ENCODE measurements at regions not wholly inside any gene's neighbourhood (a gene's known extent, or its start where the extent isn't known, plus 50 kb on each side); places are given as distances from the start of the nearest gene placed in this dataset.

DNA sequence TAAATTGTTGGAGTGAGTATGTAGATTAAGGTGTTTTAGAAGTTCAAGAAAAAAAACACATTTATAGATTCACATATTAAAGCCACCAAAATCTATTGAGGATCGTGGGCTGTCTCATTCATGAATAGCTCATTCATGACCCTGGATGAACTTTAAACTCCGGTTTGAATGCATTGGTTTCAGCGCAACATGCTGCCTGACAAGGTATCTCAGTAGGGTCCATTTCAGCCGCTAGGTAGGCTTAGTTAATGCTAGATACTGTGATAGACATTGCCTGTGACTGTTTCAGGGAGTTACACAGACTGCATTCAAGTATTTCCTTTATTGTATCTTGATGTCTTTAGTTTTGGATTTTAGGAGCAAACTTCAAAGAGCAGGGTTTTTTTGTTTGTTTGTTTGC is 140.5 kb upstream of the POGK start:
- Histone ChIP-seq H3K79me2 (ENCODE audit: control insufficient read depth in 1 of 2, insufficient read depth in 2 of 2, low read length in 2 of 2) (no peaks in the 10 kb centered on the region), H2BK5ac (ENCODE audit: low read depth, low read length) (no peak overlapping the region), H3K27ac (ENCODE audit: low read depth, low read length) (no peak overlapping the region), H3K23ac (ENCODE audit: insufficient read length) (no peak overlapping the region), H3K4me3 (ENCODE audit: extremely low read depth in 1 of 4, insufficient read depth in 2 of 4, low read depth in 3 of 4, low read length in 4 of 4) (no peak overlapping the region), H4K8ac (ENCODE audit: extremely low read depth, insufficient read depth, low read length) (no peak overlapping the region), H3K9me3 (ENCODE audit: insufficient read depth in 2 of 2, low read depth in 1 of 2, low read length in 1 of 2) (no peaks in the 10 kb centered on the region), H2BK20ac (ENCODE audit: low read length) (no peak overlapping the region), H2AK5ac (ENCODE audit: low read depth, low read length) (no peak overlapping the region), H3K14ac (ENCODE audit: insufficient read length) (no peak overlapping the region), H3K4me2 (ENCODE audit: insufficient read depth in 1 of 2, low read depth in 2 of 2, low read length in 2 of 2) (no peak overlapping the region), H3K36me3 (ENCODE audit: control insufficient read depth in 2 of 4, insufficient read depth in 4 of 4, low read length in 3 of 4) (no peaks in the 10 kb centered on the region), H4K20me1 (replicated peaks in 1 of 2; ENCODE audit: control insufficient read depth in 1 of 2, insufficient read depth in 2 of 2, low read length in 2 of 2) (no peaks in the 10 kb centered on the region), H3K4ac (replicated peaks; ENCODE audit: insufficient read length, low read depth, low read length) (no peak overlapping the region), H3K9ac (replicated peaks in 1 of 4; ENCODE audit: extremely low read depth in 1 of 4, low read depth in 3 of 4, low read length in 3 of 4) (no peak overlapping the region; a peak in 1 of 7 replicates), H3K4me1 (replicated peaks in 1 of 4; ENCODE audit: control insufficient read depth in 3 of 4, insufficient read depth in 4 of 4, low read length in 3 of 4) (no peaks in the 10 kb centered on the region), H2AFZ (ENCODE audit: low read length) (no peak overlapping the region), H4K5ac (ENCODE audit: insufficient read length, low read depth, low read length) (no peak overlapping the region), H2BK12ac (ENCODE audit: low read depth, low read length) (no peak overlapping the region), H4K91ac (replicated peaks; ENCODE audit: insufficient read length, low read length) (no peak overlapping the region), H3K27me3 (replicated peaks in 1 of 4; ENCODE audit: control insufficient read depth in 3 of 4, extremely low read depth in 1 of 4, insufficient read depth in 3 of 4, low read length in 3 of 4) (no peaks in the 10 kb centered on the region), H3K23me2 (ENCODE audit: low read depth, low read length) (no peaks in the 10 kb centered on the region), H2BK15ac (ENCODE audit: low read length) (no peak overlapping the region), H3K18ac (ENCODE audit: extremely low read depth, low read length) (no peak overlapping the region), H2BK120ac (replicated peaks; ENCODE audit: low read depth, low read length) (no peak overlapping the region), H3K56ac (replicated peaks; ENCODE audit: insufficient read length, low read depth, low read length) (no peak overlapping the region), H3K79me1 (ENCODE audit: low read depth, low read length) (no peaks in the 10 kb centered on the region)
- POLR2A ChIA-PET (ENCODE audit: partially characterized antibody): no interaction called here
- DNase-seq (ENCODE audit: low read depth in 1 of 2, low spot score in 2 of 2): no peak
- FAIRE-seq: no peak
- CTCF ChIA-PET (ENCODE audit: partially characterized antibody): no interaction called here
- 96% methylated on average over 4 of the region's 4 CpGs; no CpG with 5 or more reads in 1 of the 2 experiments for WGBS, 2 experiments (ENCODE audit: extremely low coverage in 1 of 2, insufficient coverage in 1 of 2, insufficient read length in 1 of 2, insufficient replicate concordance in 2 of 2, low coverage in 1 of 2, low lambda C conversion rate in 2 of 2, missing lambda C conversion rate in 1 of 2)
- no peak for TF ChIP-seq RXRA (IDR thresholded peaks at IDR 0.05; ENCODE audit: insufficient read depth, low read depth, low read length)
- TF ChIP-seq EP300 (IDR thresholded peaks at IDR 0.05; ENCODE audit: borderline replicate concordance in 1 of 2, low read depth in 2 of 2, low read length in 2 of 2): no peak
- no peak for TF ChIP-seq GTF2F1 (IDR thresholded peaks at IDR 0.05; ENCODE audit: borderline replicate concordance, low read depth, low read length)
- TF ChIP-seq TAF7 (optimal IDR thresholded peaks at IDR 0.05; ENCODE audit: borderline replicate concordance, low read depth, low read length): no peak
- TF ChIP-seq RAD21 (IDR thresholded peaks at IDR 0.05 in 1 of 2, conservative IDR thresholded peaks at IDR 0.05 in 1 of 2; ENCODE audit: low read depth in 2 of 2, low read length in 2 of 2): no peak
- TF ChIP-seq SIRT6 (IDR thresholded peaks at IDR 0.05; ENCODE audit: low read length): no peak
- no peak for TF ChIP-seq YY1 (IDR thresholded peaks at IDR 0.05; ENCODE audit: low read depth, low read length)
- TF ChIP-seq JUND (IDR thresholded peaks at IDR 0.05; ENCODE audit: low read length): no peak
- TF ChIP-seq, protein P1, sequence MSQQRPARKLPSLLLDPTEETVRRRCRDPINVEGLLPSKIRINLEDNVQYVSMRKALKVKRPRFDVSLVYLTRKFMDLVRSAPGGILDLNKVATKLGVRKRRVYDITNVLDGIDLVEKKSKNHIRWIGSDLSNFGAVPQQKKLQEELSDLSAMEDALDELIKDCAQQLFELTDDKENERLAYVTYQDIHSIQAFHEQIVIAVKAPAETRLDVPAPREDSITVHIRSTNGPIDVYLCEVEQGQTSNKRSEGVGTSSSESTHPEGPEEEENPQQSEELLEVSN (IDR thresholded peaks at IDR 0.05): no peak
- TF ChIP-seq CHD1 (IDR thresholded peaks at IDR 0.05; ENCODE audit: low read depth, low read length): no peak
- no peak for TF ChIP-seq CTBP2 (IDR thresholded peaks at IDR 0.05; ENCODE audit: borderline replicate concordance, insufficient read depth, insufficient read length, low read length)
- TF ChIP-seq ASH2L (IDR thresholded peaks at IDR 0.05; ENCODE audit: low read length): no peak
- no peak for TF ChIP-seq RFX5 (IDR thresholded peaks at IDR 0.05; ENCODE audit: borderline replicate concordance, low read depth, low read length)
- no peak for TF ChIP-seq POLR2A (IDR thresholded peaks at IDR 0.05; ENCODE audit: control extremely low read depth in 1 of 2, low read depth in 2 of 2, low read length in 2 of 2)

Data from H1 (cell line).